ENCODE measurements at regions not wholly inside any gene's neighbourhood (a gene's known extent, or its start where the extent isn't known, plus 50 kb on each side); places are given as distances from the start of the nearest gene placed in this dataset.

DNA sequence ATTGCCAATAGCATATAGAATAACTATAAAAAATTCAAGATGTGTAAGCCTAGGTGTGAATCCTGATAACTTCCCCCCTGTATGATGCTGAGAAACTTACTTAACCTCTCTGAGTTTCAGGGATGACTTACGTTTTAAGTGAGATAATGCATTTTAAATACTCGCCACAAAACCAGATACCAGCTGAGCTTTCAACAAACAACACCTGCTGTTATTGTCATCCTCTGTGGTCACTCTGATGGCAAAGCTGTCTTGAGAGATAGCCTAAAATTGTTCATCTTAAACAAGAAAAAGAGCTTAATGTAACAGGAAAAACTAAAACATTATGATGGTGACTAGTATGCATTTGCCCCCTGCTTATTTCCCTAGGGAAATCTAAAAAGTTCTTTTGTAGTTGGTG is 131.5 kb downstream of the RAD51AP2 start:
- TF ChIP-seq, protein P1, sequence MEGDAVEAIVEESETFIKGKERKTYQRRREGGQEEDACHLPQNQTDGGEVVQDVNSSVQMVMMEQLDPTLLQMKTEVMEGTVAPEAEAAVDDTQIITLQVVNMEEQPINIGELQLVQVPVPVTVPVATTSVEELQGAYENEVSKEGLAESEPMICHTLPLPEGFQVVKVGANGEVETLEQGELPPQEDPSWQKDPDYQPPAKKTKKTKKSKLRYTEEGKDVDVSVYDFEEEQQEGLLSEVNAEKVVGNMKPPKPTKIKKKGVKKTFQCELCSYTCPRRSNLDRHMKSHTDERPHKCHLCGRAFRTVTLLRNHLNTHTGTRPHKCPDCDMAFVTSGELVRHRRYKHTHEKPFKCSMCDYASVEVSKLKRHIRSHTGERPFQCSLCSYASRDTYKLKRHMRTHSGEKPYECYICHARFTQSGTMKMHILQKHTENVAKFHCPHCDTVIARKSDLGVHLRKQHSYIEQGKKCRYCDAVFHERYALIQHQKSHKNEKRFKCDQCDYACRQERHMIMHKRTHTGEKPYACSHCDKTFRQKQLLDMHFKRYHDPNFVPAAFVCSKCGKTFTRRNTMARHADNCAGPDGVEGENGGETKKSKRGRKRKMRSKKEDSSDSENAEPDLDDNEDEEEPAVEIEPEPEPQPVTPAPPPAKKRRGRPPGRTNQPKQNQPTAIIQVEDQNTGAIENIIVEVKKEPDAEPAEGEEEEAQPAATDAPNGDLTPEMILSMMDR (IDR thresholded peaks at IDR 0.05), result no peak
- TF ChIP-seq POLR2A (IDR thresholded peaks at IDR 0.05) (no peak), POLR2AphosphoS5 (IDR thresholded peaks at IDR 0.05; ENCODE audit: insufficient read depth in 1 of 2, low read depth in 1 of 2) (no peak)
